Stimulated activated naive CD4-positive, alpha-beta T cell treated with Interleukin-2 at 50 U/mL for 16 hours (primary cell): ENCODE measurements at regions not wholly inside any gene's neighbourhood (a gene's known extent, or its start where the extent isn't known, plus 50 kb on each side); places are given as distances from the start of the nearest gene placed in this dataset.

Experiments
- DNase-seq: peaks from one replicate; lab custom pipeline; 2025; lab: John Stamatoyannopoulos, UW

DNA sequence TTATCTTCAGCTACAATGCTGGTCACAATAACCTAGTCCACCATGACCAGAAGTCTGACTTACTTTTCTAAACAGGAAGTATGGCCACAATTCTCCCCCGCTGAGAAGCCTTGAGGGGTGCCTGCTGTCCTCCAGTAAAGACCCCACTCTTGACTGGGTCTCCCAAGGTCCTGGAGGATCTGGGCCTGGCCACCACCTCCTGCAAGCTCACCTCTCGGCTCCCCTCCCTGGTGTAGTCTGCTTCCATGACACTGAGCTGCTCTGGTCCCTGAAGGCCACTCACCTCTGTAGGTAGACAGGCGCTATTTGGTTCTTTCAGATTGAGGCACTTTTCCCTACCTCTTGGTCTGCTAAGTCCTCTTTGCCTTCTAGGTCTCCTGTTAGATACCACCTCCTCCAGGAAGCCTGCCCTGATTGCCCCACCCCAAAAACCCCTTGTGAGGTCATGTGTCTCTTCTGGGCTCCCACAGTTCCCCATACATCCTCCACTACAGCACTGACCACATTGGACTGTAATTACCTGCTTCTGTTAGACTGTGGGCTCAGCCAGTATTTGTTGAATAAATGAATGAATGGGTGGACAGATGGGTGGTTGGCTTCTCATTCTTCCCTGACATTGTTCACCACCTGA, 62.6 kb upstream of the IER5L start:
- no peak for DNase-seq

DNA sequence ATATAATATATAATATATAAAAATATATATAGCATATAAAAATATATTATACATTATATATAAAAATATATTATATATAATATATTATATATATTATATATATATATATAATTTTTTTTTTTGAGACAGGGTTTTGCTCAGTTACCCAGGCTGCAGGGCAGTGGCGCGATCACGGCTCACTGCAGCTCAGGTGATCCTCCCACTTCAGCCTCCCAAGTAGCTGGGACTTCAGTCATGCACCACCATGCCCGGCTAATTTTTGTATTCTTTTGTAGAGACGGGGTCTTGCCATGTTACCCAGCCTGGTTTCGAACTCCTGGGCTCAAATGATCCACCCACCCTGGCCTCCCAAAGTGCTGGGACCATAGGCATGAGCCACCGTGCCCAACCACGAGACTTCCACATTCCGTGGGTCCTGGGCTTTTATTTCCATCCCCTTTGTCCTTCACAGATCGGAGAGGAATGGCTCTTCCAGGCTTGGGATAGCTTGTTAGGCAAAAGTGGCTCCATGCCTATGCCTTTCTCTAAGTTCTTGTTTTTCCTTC, 62.0 kb upstream of the IER5L start:
- no peak for DNase-seq

DNA sequence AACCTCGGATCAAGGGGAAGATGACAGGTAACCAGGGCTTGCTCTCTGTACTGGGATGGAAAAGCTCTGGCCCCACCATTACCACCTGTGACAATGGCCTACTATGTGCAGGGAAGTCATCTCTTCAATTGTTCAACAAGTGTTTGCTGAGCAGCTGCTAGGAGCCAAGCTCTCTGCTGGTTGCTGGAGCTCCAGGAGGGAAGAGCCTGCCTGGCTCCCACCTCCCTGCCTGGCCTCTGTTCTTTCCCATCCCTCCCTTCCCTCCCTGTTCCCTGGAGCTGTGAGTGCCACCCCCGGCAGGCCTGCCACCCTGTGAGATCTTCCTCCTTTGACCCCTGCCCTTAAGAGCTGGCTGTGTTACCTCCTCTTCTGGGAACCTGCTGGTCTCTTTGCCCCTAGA, 59.7 kb upstream of the IER5L start:
- no peak for DNase-seq

DNA sequence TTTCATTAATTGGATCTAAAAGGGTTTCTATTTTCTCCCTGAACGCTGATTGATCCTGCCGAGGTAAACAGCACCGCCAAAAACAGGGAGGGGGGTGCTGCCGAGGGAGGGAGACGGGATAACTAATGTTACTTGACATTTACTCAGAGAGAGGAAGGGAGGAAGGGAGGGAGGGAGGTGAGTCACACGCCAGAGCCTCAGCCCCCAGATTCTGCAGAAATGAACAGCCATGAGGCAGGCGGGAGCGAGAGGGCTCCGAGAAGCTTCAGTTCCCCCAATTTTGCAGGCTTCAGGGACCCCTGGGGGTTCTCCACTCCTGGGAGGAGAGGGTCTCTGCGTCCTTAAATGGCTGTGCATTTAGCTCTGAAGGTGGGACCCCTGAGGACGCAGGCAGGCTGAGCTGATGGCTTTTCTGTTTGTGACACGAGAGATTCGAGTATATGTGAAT, 59.1 kb upstream of the IER5L start:
- DNase-seq: peak; percentile 50

DNA sequence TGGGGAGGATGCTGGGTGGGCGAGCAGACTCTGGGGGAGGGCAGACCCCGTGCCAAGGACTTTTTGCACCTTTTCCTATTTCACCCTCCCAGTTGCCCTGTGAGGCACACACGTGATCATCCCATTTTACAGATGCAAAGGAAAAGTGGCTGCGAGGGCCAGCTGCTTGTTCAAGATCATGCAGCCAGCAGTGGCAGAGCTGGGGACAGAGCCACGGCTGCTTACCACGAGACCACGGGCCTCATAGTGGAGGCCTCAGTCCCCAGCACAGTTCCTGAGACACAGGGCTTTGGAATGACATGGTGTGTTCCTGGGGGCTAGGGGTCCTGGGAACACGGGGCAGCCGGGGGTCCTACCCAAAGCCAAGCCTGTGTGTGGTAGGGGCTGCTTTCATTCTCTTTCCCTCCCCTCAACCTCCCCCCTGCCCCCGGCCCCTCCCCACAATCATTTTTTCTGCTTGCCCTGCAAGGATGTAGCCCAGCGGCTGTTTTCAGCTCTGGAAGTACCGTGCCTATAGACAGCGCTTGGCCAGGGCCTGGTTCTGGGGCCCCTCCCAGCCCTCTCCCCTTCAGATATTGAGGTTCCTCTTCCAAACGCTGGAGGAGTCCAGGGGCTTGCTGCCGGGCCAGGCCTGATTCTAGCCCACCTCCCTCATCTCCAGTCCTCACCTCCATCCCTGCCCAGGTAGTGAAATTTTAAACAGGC, 58.5 kb upstream of the IER5L start:
- DNase-seq: no peak

DNA sequence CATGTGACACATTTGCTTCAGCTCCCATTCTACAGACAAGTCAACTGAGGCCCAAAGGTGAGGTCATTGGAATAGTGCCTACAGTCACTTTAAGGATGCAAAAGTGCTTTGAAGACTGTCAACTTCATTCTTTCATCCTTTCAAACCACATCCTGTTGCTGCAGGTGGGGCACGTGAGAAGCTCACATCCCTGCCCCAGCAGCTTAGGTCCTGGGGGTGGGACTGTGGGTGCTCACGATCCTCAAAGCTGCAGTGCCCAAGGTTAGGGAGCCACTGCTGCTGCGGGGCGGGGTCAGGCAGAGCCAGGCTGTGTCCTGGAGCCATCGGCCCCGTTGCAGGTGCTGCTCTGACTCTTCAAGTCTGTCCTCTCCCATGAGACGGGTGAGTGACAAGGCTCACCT, 57.9 kb upstream of the IER5L start:
- DNase-seq: peak; percentile 37

DNA sequence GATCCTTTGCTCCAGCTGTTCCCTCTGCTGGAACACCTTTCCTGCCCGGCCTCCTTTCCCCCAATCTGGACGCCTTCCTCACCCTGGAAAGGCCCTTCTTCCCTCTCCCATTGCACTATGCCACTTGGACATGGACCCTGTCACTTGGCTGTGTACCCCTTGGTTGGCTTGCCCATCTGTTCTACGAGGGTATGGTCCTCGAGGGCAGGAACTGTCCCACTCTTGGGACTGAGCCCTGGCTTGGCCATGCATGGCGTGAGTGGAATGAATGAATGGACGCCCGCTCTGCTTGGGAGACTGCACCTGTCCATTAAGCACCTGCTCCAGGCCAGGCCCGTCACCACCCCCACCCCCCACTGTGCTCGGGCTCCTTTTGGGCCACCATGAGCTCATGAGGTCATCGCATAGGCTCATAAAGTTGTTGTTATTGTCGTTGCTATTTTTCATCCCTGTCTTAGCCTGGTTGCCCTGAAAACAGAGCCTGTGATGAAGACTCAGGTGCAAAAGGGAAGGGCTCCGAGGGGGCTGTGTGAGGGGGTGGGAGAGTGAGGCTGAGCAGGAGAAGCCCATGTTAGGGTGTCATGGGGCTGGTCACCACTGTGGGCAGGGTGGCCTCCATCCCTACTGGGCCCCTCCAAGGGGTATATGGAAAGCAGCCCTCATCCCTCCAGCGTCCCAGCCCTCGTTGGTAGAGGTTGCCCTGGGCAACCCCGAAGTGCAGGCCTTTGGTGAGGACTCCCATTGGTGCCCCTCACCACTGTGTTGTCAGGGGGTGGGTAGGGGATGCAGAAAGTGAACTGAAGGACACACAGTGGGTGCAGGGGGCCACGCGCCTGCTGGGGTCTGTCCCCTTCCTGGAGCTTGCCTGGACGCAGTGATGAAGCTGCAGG, 57.2 kb upstream of the IER5L start:
- DNase-seq: no peak

DNA sequence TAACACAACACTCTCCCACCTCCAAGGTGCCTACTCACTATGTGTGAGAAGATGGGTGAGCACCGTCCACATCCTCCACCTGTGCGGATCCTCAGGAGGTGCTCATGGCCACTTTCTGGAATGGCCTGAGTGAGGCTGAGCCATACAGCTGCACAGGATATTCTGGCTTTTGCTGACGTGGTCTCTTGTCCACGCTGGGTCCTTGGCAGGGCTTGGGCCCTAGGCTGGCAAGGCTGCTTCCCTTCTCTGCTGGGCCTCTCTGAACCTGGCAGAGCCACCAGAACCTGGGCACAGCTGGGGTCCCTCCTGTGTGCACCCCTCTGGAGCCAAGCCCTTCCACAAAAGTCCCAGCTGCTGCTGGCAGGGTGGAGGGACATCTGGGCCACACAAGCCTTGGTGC, 56.4 kb upstream of the IER5L start:
- DNase-seq: no peak

DNA sequence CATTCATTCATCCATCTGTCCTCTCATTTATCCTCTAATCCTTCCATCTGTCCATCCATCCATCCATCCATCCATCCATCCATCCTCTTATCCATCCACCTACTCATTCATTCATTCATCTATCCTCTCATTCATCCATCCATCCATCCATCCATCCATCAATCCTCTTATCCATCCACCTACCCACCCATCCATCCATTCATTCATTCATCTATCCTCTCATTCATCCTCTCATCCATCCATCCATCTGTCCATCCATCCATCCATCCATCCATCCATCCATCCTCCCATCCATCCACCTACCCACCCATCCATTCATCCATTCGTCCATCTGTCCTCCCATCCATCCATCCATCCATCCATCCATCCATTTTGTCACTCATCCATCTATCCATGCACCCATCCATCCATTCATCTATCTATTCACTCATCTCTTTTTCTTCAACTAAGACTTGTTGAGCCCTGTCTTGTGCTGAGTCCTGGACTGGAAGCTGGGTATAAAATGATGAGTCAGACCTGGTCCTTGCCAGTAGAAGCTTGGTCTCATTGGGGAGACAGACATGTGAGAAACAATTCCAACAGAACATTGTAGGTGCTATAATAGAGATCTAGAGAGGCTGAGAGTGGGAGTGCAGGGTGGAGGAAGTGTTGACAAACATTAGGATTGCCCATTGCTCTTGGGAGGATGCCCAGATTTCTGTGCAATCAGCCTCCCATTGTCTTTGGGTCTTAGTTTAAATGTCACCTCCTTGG, 55.0 kb upstream of the IER5L start:
- DNase-seq: no peak

DNA sequence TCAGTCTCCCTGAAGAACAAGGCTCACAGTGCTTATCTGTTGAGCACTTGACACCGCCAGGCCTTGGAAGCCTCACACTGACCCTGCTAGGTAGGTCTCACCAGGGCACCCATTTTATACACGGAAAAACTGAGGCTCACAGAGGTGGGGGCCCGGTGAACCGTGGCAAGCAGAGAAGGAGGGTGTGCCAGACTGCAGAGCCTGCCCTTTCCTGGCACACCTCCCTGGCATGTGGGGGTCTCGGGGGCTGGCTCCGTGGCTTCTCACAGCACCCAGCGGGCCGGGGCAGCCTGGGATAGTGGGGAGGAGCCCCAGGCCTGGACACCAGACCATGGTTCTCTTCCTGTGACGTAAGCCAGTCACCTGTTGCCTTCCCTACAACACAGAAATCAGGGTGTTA, 53.7 kb upstream of the IER5L start:
- DNase-seq: no peak

DNA sequence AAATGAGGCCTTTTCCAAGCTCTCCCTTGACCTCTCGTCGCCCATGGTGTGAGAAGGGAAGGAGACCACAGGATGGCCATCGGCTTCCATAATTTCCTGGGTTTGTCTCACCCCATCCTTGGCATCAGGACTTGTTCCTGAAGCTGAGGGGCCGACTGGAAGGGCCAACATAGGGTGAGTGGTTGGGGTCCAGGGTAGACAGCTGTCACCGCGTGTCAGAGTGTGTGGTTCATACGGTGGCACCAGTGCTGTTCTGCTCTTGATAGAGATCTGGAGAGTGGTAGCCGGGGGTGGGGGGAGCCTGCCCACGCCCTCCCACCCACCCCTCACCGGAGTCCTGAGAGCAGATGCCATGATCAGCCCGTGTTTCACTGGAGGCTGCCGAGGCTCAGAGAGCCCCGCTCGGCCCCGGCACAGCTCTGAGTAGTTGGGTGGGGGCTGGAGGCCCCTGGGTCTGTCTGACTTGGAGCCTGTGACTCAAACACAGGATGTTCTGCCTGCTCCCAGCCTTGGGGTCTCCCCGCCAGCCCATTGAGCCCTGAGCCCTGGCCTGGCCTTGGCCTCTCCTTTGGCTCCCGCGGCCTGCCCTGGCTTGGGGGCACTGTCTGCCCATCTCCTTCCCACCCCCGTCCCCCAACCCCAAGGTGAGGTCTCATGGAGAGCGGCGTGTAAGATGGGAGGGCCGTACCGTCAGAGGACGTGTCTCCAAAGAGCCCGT, 53.1 kb upstream of the IER5L start:
- no peak for DNase-seq

DNA sequence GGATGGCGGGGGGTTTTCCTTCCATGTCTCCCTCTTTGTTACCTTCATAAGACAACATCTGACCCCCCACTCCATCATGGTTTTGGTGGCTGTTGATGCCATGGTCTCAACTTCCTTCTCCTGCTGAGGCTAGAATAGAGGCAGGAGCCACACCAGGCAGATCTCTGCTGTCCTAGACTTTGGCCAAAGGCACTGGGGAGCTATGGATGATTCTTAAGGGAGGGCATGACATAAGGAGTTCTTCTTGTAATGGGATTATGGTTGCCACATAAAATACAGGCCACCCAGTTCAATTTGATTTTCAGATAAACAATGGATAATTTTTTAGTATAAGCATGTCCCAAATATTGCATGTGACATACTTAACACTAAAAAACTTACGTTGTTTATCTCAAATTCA, 52.2 kb upstream of the IER5L start:
- DNase-seq: no peak
